Right atrium auricular region (tissue), 2 donors: ENCODE measurements at regions not wholly inside any gene's neighbourhood (a gene's known extent, or its start where the extent isn't known, plus 50 kb on each side); places are given as distances from the start of the nearest gene placed in this dataset.

Source experiments
- DNase-seq: peaks from one replicate; pipeline ENCODE4 v3.0.0-alpha.2; 2019; ENCODE audit warnings: low spot score
- H3K27ac ChIP-seq, 2 donors: fragments of 200-600 bp; sonication (generic); 1 replicate in 1 of 2; 2 replicates in 1 of 2; pipeline ENCODE4 v1.5.1; 2016 to 2019
- H3K27me3 ChIP-seq, 2 donors: fragments of 200-600 bp; sonication (generic); one replicate each; pipeline versions ENCODE4 v1.5.1 to v1.6.0; 2017 to 2019
- H3K36me3 ChIP-seq: fragments of 200-600 bp; sonication (generic); one replicate; pipeline ENCODE4 v1.5.1; 2016
- H3K4me1 ChIP-seq, 2 donors: fragments of 200-600 bp; sonication (generic); one replicate each; pipeline versions ENCODE4 v1.5.1 to v1.6.0; 2017 to 2019
- H3K4me3 ChIP-seq, 2 donors: fragments of 200-600 bp; sonication (generic); 1 replicate in 1 of 2; 2 replicates in 1 of 2; pipeline ENCODE4 v1.5.1; 2017 to 2019; ENCODE audit warnings: mild to moderate bottlenecking in 1 of 2, moderate library complexity in 1 of 2
- H3K9me3 ChIP-seq, 2 donors: fragments of 200-600 bp; sonication (generic); one replicate each; pipeline ENCODE4 v1.5.1; 2019
- CTCF ChIP-seq, 2 donors: fragments of 200-600 bp; sonication (generic); IDR thresholded peaks; one replicate each; pipeline ENCODE4 v1.5.1; 2019; ENCODE audit warnings: antibody characterized with exemption in 2 of 2

DNA sequence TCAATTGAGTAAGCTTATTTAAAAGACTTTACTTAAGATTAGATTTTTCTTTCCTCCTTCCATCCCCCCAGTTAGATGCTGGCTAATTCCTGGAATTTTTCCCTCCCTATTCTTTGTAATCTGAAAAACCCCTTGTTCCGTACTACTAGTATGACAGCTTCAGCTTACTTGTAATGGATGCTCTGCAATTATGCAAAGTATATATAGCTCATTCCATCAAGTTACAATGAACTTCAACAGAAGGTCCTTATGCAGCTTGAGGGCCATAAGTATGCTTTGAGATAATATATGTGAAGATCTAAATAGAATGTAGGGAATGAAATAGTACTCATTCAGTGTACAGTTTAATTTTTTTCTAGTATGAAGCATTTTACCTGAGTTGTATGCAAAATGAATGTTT lies 398.3 kb upstream of the NAALADL2 start:
- no peaks in the 10 kb centered on the region for H3K36me3 ChIP-seq
- no peak for DNase-seq
- H3K4me1 ChIP-seq: no peaks in the 10 kb centered on the region
- TF ChIP-seq CTCF (IDR thresholded peaks at IDR 0.05): no peak
- H3K27ac ChIP-seq: no peak overlapping the region
- no peaks in the 10 kb centered on the region for H3K27me3 ChIP-seq
- H3K4me3 ChIP-seq: no peak overlapping the region
- peaks cover 0 to 3% of the 10 kb centered on the region in 2 donors for H3K9me3 ChIP-seq

DNA sequence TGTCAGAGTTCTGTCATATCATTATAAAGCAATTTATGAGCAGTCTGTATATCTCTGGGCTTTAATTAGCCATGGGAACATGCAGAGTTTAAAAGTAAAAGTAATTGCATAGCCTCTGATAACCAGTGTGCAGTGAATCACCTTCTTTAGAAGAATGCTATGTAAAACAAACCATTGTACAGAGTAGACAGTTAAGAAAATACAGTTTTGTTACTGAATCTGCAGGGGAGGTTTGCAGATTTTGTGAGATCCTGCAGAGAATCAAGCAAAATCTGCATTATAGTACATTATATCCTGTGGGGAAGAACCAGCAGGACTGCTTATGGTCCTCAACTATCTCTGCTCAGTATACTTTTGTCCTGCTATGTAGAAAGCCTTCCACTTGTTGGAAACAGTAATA lies 396.2 kb upstream of the NAALADL2 start:
- H3K9me3 ChIP-seq: no peaks in the 10 kb centered on the region
- no peak for DNase-seq
- H3K4me3 ChIP-seq: no peak overlapping the region
- H3K4me1 ChIP-seq: no peaks in the 10 kb centered on the region
- no peaks in the 10 kb centered on the region for H3K36me3 ChIP-seq
- no peak overlapping the region for H3K27ac ChIP-seq
- TF ChIP-seq CTCF (IDR thresholded peaks at IDR 0.05): no peak
- H3K27me3 ChIP-seq: no peaks in the 10 kb centered on the region

- no peaks in the 10 kb centered on the region for H3K36me3 ChIP-seq
- no peak overlapping the region for H3K4me3 ChIP-seq
- no peak for DNase-seq
- H3K27me3 ChIP-seq: no peaks in the 10 kb centered on the region
- no peak for TF ChIP-seq CTCF (IDR thresholded peaks at IDR 0.05)
- no peak overlapping the region for H3K27ac ChIP-seq
- H3K4me1 ChIP-seq: no peaks in the 10 kb centered on the region
- no peaks in the 10 kb centered on the region for H3K9me3 ChIP-seq
Observed at GRCh38 chr3:174465177-174465576, 394.0 kb upstream of the NAALADL2 start.

DNA sequence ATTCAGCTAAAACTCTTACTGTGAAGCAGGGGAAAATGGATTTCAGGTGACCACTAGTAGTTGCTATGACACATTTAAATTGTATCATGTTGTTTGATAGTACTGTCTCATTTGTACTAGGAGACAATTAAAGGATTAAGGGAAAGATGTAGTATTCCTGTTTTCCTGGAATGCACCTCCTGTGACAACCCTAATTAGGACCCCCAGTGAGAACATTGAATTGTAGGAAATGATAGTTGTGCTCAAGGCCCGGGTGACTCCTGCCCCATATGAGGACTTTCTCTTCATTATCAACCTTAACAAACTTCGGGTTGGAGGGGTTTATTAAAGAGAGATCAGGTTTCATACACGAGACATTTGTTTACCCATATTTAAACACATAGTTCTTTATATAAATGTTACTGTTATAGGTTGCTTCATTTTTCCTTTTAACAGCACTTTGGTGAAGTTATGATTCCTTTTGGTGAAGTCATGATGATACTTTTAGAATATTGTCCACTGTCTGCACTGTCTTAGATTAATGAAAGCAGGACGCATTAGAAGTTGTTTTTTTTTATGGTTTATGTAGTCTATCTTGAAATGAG lies 392.6 kb upstream of the NAALADL2 start:
- no peaks in the 10 kb centered on the region for H3K36me3 ChIP-seq
- no peak overlapping the region for H3K4me3 ChIP-seq
- H3K27me3 ChIP-seq: no peaks in the 10 kb centered on the region
- H3K27ac ChIP-seq: no peak overlapping the region
- H3K4me1 ChIP-seq: no peaks in the 10 kb centered on the region
- no peak for DNase-seq
- H3K9me3 ChIP-seq: no peaks in the 10 kb centered on the region
- no peak for TF ChIP-seq CTCF (IDR thresholded peaks at IDR 0.05)

GRCh38 chr3:174477491-174477890 lies 381.6 kb upstream of the NAALADL2 start:
- Histone ChIP-seq H3K27me3 (no peaks in the 10 kb centered on the region), H3K27ac (no peak overlapping the region), H3K4me3 (no peak overlapping the region), H3K9me3 (no peaks in the 10 kb centered on the region), H3K36me3 (no peaks in the 10 kb centered on the region), H3K4me1 (no peaks in the 10 kb centered on the region)
- DNase-seq: no peak
- no peak for TF ChIP-seq CTCF (IDR thresholded peaks at IDR 0.05)

- Histone ChIP-seq H3K4me3 (no peak overlapping the region), H3K36me3 (no peaks in the 10 kb centered on the region), H3K9me3 (no peaks in the 10 kb centered on the region), H3K27ac (no peak overlapping the region), H3K4me1 (no peaks in the 10 kb centered on the region), H3K27me3 (no peaks in the 10 kb centered on the region)
- TF ChIP-seq CTCF (IDR thresholded peaks at IDR 0.05): no peak
- DNase-seq: no peak
Observed at GRCh38 chr3:174480767-174481166, 378.4 kb upstream of the NAALADL2 start.
